Lower leg skin (tissue), 4 donors: ENCODE measurements at regions not wholly inside any gene's neighbourhood (a gene's known extent, or its start where the extent isn't known, plus 50 kb on each side); places are given as distances from the start of the nearest gene placed in this dataset.

ENCODE experiments used
- DNase-seq, 2 donors: peaks; one replicate each; pipeline ENCODE4 v3.0.0-alpha.2; 2019; ENCODE audit warnings: low spot score in 2 of 2
- H3K4me3 ChIP-seq: fragments of 200-600 bp; sonication (generic); 2 replicates; pipeline ENCODE4 v1.5.1; 2017; ENCODE audit warnings: mild to moderate bottlenecking, low read depth; ENCODE audit not compliant: poor library complexity, severe bottlenecking
- POLR2A ChIP-seq, 2 donors: fragments of 450-650 bp; IDR thresholded peaks; one replicate each; pipeline ENCODE4 v1.6.1; 2016 to 2017; ENCODE audit warnings: antibody characterized with exemption in 2 of 2, mild to moderate bottlenecking in 1 of 2, moderate library complexity in 1 of 2
- WGBS, 2 donors: methylation state at CpG; one replicate each; pipeline ENCODE4 v1.1.5; 2018; 5-methylcytosine and 5-hydroxymethylcytosine counted together
- intact Hi-C: fragments of 100-400 bp; cut with DNase I; formaldehyde crosslinking; loops from one replicate; pipeline ENCODE4 v1.15.0; 2023; ENCODE audit warnings: low total_unique reads
- TF ChIP-seq, protein P1 (sequence below), 3 donors: fragments of 450-650 bp; IDR thresholded peaks; one replicate each; pipeline ENCODE4 v1.5.1; 2016; ENCODE audit warnings: antibody characterized with exemption in 3 of 3, mild to moderate bottlenecking in 3 of 3, moderate library complexity in 2 of 3

DNA sequence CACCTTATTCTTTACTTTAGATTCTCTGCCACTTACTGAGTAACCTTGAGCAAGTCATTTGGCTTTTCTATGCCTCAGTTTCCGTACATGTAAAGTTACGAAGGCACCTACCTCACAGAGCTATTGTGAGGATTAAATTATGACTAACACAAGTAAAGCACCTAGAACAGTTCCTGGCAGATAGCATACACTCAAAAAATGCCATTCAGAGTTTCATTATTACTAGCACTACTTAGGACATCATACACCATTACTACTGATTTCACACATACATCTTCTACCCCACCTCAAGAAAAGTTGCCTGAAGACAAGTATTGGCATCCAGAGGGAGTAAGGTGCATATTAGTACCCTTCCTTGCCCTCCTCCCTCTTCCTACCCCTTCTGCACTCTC lies 107.8 kb downstream of the OGFRL1 start:
- H3K4me3 ChIP-seq, result no peak overlapping the region
- 81 to 94% methylated on average over 2 of the region's 2 CpGs for WGBS, 2 donors
- intact Hi-C loops, result no loop called here
- no peak for DNase-seq
- TF ChIP-seq, protein P1, sequence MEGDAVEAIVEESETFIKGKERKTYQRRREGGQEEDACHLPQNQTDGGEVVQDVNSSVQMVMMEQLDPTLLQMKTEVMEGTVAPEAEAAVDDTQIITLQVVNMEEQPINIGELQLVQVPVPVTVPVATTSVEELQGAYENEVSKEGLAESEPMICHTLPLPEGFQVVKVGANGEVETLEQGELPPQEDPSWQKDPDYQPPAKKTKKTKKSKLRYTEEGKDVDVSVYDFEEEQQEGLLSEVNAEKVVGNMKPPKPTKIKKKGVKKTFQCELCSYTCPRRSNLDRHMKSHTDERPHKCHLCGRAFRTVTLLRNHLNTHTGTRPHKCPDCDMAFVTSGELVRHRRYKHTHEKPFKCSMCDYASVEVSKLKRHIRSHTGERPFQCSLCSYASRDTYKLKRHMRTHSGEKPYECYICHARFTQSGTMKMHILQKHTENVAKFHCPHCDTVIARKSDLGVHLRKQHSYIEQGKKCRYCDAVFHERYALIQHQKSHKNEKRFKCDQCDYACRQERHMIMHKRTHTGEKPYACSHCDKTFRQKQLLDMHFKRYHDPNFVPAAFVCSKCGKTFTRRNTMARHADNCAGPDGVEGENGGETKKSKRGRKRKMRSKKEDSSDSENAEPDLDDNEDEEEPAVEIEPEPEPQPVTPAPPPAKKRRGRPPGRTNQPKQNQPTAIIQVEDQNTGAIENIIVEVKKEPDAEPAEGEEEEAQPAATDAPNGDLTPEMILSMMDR (IDR thresholded peaks at IDR 0.05), result no peak
- no peak for TF ChIP-seq POLR2A (IDR thresholded peaks at IDR 0.05)

DNA sequence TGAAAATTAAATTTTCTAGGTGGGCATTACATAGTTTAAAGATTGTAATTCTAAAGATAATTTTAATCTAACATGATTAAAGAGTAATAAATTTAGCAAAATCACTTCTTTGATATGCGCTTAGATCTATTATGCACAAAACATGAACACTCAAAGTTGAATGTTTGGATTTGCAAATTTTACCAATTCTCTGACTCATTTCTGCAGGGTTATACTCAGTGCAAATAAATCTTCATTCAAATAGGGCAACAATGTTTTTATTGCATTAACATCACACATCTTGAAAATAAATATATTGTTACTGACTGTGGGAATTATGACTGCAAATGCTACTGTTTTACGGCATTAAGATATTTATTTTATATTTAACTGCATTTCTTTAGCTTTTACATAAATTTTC lies 110.7 kb downstream of the OGFRL1 start:
- no peak for DNase-seq
- WGBS, 2 donors, result 47 to 96% methylated on average over 2 of the region's 2 CpGs
- intact Hi-C loops, result no loop called here
- TF ChIP-seq, protein P1 (IDR thresholded peaks at IDR 0.05), result no peak
- no peak for TF ChIP-seq POLR2A (IDR thresholded peaks at IDR 0.05)
- no peak overlapping the region for H3K4me3 ChIP-seq

DNA sequence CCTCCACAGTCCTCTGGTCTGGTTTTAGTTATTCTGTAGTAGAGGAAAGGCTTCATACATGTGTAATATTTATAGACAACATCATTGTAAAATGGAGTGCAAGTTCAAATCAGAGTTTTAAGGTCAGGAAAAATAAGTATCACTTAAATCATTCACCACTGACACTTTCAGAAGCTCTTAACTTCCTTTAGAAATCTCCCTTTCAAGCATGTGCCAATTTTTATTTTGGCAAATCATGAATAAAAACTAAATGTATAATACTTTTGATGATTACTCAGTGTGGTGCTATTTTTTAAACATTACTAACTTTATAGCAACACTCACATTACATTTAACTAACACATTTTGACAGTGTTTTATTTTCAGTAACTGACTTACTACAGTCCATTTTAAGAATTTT lies 112.2 kb downstream of the OGFRL1 start:
- DNase-seq, result no peak
- intact Hi-C loops, result no loop called here
- TF ChIP-seq POLR2A (IDR thresholded peaks at IDR 0.05), result no peak
- TF ChIP-seq, protein P1 (IDR thresholded peaks at IDR 0.05), result no peak
- no peak overlapping the region for H3K4me3 ChIP-seq

DNA sequence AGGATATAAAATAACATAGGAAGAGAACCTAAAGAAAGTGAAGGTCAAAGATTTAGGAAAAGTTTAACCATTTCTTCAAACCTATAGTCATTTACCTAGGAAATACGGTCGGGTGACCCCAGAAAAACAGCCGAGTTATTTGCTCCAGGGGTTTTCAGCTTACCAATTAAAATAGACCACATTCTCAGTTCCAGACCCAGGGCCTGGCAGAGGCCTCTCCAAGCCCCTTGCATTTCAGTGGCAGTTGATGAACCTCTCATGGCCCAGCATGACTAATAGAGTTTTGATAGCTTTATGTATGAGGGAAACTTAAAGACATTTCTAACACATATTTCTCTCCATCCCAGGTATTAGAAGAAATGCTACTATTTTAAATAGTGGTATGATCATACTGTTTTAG lies 113.5 kb downstream of the OGFRL1 start:
- DNase-seq, result no peak
- WGBS, 2 donors, result 86 to 96% methylated on average over 3 of the region's 3 CpGs
- TF ChIP-seq, protein P1 (IDR thresholded peaks at IDR 0.05), result no peak
- TF ChIP-seq POLR2A (IDR thresholded peaks at IDR 0.05), result no peak
- intact Hi-C loops, result no loop called here
- no peak overlapping the region for H3K4me3 ChIP-seq

DNA sequence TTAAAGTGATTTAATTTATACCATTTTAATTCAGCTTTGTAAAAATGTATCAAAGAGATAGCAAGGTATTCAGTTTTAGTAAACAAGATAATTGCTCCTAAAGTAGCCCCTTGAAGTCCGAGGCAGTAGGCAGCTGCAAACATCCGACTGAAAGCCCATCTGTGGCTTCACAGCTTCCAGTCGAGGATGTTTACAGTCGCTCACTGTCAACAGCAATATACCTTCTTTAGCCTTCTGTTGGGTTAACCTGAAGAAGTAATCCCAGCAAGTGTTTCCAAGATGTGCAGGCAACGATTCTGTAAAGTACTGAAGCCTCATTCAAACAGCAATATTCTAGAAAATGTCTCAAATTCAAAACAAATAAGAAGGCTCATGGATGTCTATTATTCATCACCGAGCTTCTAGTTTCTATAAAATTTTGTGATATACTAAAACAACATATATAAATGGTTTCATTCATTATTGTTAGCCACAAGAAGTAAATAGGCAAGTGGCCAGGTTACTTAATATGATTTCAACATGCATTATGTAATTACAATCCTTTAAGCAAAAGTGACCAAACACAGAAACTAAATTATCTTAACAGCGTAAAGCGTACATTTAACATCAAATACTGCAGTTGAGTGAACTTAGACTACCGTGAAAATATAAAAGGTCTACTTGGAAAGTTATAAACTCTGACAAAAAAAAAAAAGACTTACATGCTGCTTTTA lies 115.0 kb downstream of the OGFRL1 start:
- 64 to 76% methylated on average over 9 of the region's 9 CpGs for WGBS, 2 donors
- TF ChIP-seq, protein P1 (IDR thresholded peaks at IDR 0.05), result no peak
- TF ChIP-seq POLR2A (IDR thresholded peaks at IDR 0.05), result no peak
- H3K4me3 ChIP-seq, result no peak overlapping the region
- no peak for DNase-seq
- intact Hi-C loops, result no loop called here
